ENCODE measurements at regions not wholly inside any gene's neighbourhood (a gene's known extent, or its start where the extent isn't known, plus 50 kb on each side); places are given as distances from the start of the nearest gene placed in this dataset.

- no peaks in the 10 kb centered on the region for H3K27me3 ChIP-seq
- H3K27ac ChIP-seq, result no peak overlapping the region
- H3K4me1 ChIP-seq, result peaks cover 4% of the 10 kb centered on the region
- no peak for TF ChIP-seq EP300 (IDR thresholded peaks at IDR 0.05)
- no peak for TF ChIP-seq POLR2A (IDR thresholded peaks at IDR 0.05)
- TF ChIP-seq POLR2AphosphoS5 (IDR thresholded peaks at IDR 0.05), result no peak
- TF ChIP-seq, protein P1, sequence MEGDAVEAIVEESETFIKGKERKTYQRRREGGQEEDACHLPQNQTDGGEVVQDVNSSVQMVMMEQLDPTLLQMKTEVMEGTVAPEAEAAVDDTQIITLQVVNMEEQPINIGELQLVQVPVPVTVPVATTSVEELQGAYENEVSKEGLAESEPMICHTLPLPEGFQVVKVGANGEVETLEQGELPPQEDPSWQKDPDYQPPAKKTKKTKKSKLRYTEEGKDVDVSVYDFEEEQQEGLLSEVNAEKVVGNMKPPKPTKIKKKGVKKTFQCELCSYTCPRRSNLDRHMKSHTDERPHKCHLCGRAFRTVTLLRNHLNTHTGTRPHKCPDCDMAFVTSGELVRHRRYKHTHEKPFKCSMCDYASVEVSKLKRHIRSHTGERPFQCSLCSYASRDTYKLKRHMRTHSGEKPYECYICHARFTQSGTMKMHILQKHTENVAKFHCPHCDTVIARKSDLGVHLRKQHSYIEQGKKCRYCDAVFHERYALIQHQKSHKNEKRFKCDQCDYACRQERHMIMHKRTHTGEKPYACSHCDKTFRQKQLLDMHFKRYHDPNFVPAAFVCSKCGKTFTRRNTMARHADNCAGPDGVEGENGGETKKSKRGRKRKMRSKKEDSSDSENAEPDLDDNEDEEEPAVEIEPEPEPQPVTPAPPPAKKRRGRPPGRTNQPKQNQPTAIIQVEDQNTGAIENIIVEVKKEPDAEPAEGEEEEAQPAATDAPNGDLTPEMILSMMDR (IDR thresholded peaks at IDR 0.05), result no peak
- H3K9me3 ChIP-seq, result no peaks in the 10 kb centered on the region
- H3K36me3 ChIP-seq, result no peaks in the 10 kb centered on the region
- no peak overlapping the region for H3K4me3 ChIP-seq
- DNase-seq (ENCODE audit: low spot score in 2 of 2), result no peak
These were observed 57.2 kb upstream of the ZDHHC17 start for GRCh38 chr12:76706761-76707160.

DNA sequence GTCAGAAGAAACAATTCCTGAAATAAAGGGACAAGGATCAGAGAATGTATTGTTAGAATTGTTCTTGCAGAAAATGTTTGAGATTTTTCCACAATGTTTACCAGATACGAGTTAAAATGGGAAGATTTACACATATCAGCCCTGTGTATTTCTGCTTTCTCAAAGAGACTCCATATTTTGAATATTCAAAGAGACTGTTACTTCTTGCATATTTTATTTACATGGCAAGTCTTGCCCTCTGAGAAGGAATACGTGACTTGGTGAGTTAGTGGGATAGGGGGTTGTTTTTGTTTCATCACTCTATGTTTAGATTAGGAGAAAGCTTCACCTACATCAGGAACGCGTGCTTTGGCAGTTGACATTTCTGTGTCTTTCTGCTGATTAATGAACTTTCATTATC is 56.1 kb upstream of the ZDHHC17 start:
- no peak overlapping the region for H3K4me3 ChIP-seq
- H3K36me3 ChIP-seq, result no peaks in the 10 kb centered on the region
- no peaks in the 10 kb centered on the region for H3K27me3 ChIP-seq
- H3K9me3 ChIP-seq, result no peaks in the 10 kb centered on the region
- no peak overlapping the region for H3K27ac ChIP-seq
- DNase-seq (ENCODE audit: low spot score in 2 of 2), result no peak
- TF ChIP-seq EP300 (IDR thresholded peaks at IDR 0.05) (no peak), POLR2AphosphoS5 (IDR thresholded peaks at IDR 0.05) (no peak), POLR2A (IDR thresholded peaks at IDR 0.05) (no peak)
- TF ChIP-seq, protein P1 (IDR thresholded peaks at IDR 0.05), result no peak
- peaks cover 4% of the 10 kb centered on the region for H3K4me1 ChIP-seq
- WGBS, result 76% methylated on average over 4 of the region's 4 CpGs

DNA sequence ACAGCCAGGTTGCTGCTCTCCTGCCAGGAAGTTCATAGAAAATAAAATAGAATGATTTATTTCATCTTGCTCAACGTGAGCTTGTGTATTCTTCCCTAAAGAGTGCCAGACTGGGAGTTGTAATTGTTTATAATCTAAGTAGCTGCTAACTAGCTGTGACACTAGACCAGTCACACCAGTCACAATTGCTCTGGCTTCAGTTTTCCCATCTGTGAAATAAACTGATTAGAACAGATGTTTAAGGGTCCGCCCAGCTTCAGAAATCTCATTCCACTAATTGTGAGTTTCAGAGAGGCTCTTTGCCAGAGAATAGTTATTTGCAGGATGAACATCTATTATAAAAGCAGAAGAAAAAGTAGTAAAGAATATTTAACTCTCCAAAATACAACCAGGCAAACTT is 55.6 kb upstream of the ZDHHC17 start:
- H3K4me3 ChIP-seq, result no peak overlapping the region
- 41% methylated on average over 2 of the region's 2 CpGs for WGBS
- H3K36me3 ChIP-seq, result no peaks in the 10 kb centered on the region
- TF ChIP-seq, protein P1 (IDR thresholded peaks at IDR 0.05), result no peak
- TF ChIP-seq POLR2A (IDR thresholded peaks at IDR 0.05) (no peak), POLR2AphosphoS5 (IDR thresholded peaks at IDR 0.05) (no peak), EP300 (IDR thresholded peaks at IDR 0.05) (no peak)
- no peaks in the 10 kb centered on the region for H3K27me3 ChIP-seq
- H3K9me3 ChIP-seq, result no peaks in the 10 kb centered on the region
- DNase-seq (ENCODE audit: low spot score in 2 of 2), result no peak
- peaks cover 4% of the 10 kb centered on the region for H3K4me1 ChIP-seq
- H3K27ac ChIP-seq, result no peak overlapping the region

GRCh38 chr12:76711241-76711640 is 52.7 kb upstream of the ZDHHC17 start:
- Histone ChIP-seq H3K36me3 (no peaks in the 10 kb centered on the region), H3K27ac (no peak overlapping the region), H3K4me3 (no peak overlapping the region), H3K4me1 (peaks cover 4% of the 10 kb centered on the region), H3K27me3 (no peaks in the 10 kb centered on the region), H3K9me3 (no peaks in the 10 kb centered on the region)
- no peak for DNase-seq (ENCODE audit: low spot score in 2 of 2)
- 87% methylated on average over 3 of the region's 3 CpGs for WGBS
- TF ChIP-seq POLR2A (IDR thresholded peaks at IDR 0.05), result no peak
- TF ChIP-seq EP300 (IDR thresholded peaks at IDR 0.05), result no peak
- TF ChIP-seq, protein P1 (IDR thresholded peaks at IDR 0.05), result no peak
- no peak for TF ChIP-seq POLR2AphosphoS5 (IDR thresholded peaks at IDR 0.05)

DNA sequence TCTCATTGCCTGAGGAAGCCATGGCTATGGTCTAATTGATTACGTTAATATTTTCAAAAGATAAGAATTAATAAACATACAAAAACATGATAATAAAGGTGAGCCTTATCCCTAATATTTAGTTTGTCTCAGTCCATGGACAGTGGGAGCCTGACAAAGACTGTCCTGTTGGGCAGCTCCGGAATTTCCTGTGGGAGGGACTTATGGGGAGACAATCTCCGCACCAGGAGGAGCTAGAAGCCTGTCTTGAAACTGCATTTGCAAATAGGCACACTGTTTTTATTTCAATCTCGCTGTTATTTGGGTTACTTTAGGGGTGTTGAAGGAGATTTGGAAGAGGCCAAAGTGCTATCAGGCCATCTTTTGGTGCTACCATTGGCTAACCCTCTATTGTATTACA is 50.8 kb upstream of the ZDHHC17 start:
- TF ChIP-seq POLR2A (IDR thresholded peaks at IDR 0.05) (no peak), POLR2AphosphoS5 (IDR thresholded peaks at IDR 0.05) (no peak), EP300 (IDR thresholded peaks at IDR 0.05) (no peak)
- TF ChIP-seq, protein P1 (IDR thresholded peaks at IDR 0.05), result no peak
- WGBS, result 79% methylated on average over 4 of the region's 4 CpGs

More for the DNA sequence above, 50.8 kb upstream of the ZDHHC17 start:
- Histone ChIP-seq H3K4me3 (no peak overlapping the region), H3K27ac (no peak overlapping the region), H3K27me3 (no peaks in the 10 kb centered on the region), H3K9me3 (no peaks in the 10 kb centered on the region), H3K36me3 (no peaks in the 10 kb centered on the region), H3K4me1 (no peaks in the 10 kb centered on the region)
- DNase-seq (ENCODE audit: low spot score in 2 of 2), result no peak
